T-helper 2 cell treated with Interferon-gamma antibody and Interleukin-4, amounts not matched to agents 100 ng/mL and 5 ng/mL, for 36 hours (primary cell): ENCODE measurements at regions not wholly inside any gene's neighbourhood (a gene's known extent, or its start where the extent isn't known, plus 50 kb on each side); places are given as distances from the start of the nearest gene placed in this dataset.

Experiments
- intact Hi-C: fragments of 100-400 bp; cut with micrococcal nuclease; formaldehyde crosslinking; loops from one replicate; pipeline ENCODE4 v1.15.1; 2023

- intact Hi-C loops = no loop called here
Measured at GRCh38 chr3:34284959-34285826, 486.8 kb downstream of the PDCD6IP start.

GRCh38 chr3:34285827-34286188, 487.4 kb downstream of the PDCD6IP start:
- intact Hi-C loops = no loop called here

DNA sequence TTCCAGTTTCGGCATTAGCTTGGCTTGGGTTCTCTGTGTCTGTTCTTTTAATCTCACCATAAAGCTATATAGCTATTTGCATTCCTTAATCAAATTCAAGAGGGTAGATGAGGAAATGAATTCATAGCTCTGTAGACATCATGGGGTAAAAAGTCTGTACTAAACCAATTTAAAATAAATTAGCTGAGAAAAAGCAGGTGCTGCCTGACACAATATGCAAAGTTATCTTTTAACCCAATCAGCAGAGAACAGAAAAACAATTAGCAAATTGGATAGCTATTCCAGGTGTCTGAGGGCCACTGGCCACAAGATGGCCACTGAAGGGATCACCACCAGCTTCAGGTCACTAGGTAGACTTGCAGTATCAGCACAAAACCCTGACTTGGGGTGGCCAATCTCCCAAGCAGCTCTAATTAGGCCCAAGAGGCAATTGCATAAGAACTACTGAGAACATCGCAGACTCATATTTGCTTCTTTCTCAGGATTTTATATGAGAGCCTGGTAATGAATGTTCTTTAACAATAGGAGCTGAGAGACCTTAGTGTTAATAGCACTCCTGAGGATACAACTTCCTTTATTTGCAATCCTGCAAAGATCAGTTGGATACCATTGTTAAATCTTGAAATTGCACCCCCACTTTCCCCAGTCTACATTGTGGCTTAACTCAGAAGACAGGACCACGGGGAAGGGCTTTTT, 494.3 kb downstream of the PDCD6IP start:
- intact Hi-C loops = no loop called here

DNA sequence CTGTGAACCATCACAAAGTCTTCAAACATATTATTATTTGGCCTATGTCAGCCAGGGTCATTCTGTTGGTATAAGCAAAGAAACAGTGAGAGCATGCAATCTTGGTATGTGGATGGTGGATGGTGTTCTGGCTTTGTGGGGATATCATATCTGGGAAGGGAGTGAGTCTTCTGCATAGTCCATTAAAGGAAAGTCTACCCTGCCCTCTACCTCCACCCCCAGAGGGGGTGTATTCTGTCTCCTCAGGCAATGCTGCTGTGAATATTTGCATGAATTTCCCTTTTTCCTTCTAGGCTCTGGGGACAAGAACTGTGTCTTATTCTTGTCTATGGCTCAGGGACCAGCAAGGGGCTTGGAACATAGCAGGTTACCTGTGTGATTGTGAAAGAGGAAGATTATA, 495.8 kb downstream of the PDCD6IP start:
- intact Hi-C loops = no loop called here

DNA sequence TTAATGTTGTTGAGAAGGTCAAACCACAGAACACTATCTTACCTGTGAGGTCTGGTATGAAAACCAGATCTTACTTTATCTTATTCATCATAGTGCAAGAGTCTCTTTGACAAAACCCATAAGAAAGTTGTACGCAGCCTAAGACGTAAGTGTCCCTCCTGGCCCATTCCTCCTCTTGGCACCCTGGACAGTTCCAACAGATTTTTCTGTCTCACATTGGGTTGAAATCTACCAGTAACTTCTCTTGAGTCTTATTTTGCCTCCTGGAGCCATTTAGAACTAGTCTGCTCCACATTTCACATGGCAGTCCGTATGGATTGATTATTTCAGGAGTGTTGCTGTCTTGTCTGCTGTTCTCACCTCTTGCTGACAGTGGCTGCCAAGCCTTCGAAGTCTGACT, 498.4 kb downstream of the PDCD6IP start:
- intact Hi-C loops = no loop called here

- intact Hi-C loops = no loop called here
Measured at GRCh38 chr3:34298653-34299052, 500.2 kb downstream of the PDCD6IP start.

DNA sequence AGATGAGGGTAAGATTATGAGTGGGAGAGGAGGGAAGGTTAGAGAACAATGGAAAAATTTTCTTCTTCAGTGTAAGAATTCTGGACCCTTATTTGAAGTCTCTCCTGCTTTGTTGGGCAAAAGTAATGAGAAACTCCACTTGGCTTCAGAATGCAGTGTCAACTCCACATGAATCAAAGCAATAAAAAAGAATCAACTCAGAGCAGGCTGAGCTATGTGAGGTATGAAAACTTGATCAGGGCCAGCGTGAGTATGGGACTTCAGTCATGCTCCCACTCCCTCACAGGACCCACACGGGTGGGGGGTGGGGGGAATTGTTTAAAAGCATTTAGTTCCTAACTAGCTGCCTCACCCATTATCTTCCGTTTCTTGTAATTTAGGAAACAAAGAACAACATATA, 502.2 kb downstream of the PDCD6IP start:
- intact Hi-C loops = no loop called here

DNA sequence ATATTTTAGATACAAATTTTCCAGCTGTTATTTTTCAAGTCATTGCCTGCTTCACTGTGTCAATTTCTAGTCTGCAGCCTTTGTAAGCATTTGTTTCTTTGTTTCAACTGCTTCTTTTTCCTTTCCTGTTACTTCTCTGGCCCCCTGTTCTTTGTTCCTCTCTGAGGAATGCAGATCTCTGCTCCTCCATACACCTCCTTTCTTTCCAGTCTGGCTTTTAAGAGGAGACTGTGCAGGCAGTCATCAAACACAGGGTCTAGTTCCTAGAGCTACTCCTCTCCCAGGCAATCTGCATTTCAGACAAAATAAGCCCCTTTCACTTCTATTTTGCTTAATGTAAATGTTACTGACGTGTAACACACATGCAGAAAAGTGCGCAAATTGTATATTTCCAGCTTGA, 502.9 kb downstream of the PDCD6IP start:
- intact Hi-C loops = no loop called here

- intact Hi-C loops = no loop called here
Measured at GRCh38 chr3:34305266-34305665, 506.8 kb downstream of the PDCD6IP start.

DNA sequence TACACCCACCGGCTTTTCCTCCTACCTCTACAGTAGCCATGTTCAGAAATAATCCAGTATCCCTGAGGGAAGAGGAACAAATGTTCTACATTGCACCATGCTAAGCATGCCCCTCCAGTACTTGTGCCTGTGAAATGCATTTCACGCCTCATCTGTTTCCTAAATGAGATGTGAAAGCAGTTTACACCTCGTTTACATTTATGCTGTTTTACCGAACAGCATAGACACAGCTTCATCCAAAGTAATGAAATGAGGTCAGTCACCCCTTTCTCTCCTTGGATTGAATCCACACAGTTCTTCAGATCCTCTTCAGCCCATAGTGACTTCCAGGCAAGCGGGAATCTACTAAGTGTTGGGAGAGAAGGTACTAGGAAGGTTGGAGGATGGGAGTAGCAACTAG, 514.3 kb downstream of the PDCD6IP start:
- intact Hi-C loops = no loop called here

GRCh38 chr3:34319881-34320280, 521.5 kb downstream of the PDCD6IP start:
- intact Hi-C loops = no loop called here

- intact Hi-C loops = no loop called here
Measured at GRCh38 chr3:34323517-34323916, 525.1 kb downstream of the PDCD6IP start.

DNA sequence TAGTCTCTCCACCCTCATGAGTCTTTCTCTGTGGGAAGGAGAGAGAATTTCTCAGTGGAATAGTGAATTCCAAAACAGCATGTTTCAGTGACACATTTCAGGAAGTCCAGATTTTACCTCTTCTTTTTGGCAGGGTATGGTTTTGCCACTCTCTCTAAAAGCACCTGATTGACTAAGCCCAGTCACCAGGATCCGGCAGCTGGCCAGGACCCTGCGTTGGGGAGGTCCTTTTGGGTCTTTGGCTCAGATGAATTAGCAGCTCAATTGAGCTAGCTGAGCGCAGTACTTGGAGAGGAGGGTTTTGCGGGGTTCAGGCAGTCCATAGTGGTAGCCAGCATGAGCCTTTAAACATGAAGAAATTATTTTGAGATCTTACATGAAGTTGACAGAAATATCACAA, 548.2 kb downstream of the PDCD6IP start:
- intact Hi-C loops = no loop called here

- intact Hi-C loops = no loop called here
Measured at GRCh38 chr3:34351882-34352777, 553.7 kb downstream of the PDCD6IP start.

- intact Hi-C loops = no loop called here
Measured at GRCh38 chr3:34352778-34353331, 554.4 kb downstream of the PDCD6IP start.

DNA sequence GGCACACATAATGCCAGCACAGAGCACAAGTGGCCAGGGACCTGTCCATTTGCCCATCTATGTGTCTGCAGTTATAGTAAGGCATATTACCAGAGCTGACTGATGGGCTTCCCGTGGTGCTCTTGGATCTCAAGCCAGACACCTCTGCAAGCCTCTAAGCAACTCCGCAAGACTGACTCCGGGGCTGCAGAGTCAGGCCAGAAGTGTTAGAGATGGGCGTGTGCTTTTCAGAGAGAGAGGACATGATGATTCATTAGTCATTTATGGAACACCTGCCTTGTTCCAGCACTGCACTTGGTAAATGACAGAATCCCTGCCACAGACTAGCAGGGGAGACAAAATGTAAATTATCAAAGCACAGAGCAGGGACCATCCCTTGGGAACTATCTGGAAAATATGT, 559.0 kb downstream of the PDCD6IP start:
- intact Hi-C loops = no loop called here

GRCh38 chr3:34359064-34359463, 560.6 kb downstream of the PDCD6IP start:
- intact Hi-C loops = no loop called here

DNA sequence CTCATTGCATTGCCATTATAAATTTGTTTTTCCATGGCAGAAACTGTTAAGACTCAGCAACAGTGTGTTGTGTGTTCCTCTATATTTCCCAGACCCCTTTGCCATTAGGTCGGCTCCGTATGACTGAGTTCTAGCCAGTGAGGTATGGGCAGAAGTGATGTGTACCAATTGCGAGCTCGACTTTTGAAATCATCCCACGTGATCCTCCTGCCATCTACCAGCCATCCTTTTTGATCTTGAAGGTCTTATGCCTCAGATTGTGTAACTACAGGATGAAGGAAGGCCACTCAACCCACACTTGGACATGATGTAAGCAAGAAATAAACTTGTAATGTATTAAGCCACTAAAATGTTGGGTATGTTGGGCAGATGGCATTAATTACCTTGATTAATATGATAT, 562.3 kb downstream of the PDCD6IP start:
- intact Hi-C loops = no loop called here

DNA sequence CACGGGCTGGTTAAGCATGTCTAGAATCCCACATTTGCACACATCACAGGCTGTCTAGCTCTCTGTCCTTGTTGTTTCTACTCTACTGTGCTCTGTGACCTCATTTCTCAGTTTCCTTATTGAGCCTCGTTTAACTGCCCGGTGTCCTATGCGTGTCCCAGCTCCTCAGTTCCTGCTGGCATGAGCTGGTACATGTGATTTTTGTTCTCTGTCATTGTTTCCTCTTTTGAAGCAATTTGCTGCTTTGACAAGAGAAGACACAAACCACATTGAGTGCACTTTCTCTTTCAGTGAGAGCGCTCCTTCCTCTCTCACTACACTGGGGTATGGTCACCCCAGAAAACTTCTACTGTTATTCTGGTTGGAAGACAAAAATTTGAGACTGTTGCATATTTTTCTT, 563.5 kb downstream of the PDCD6IP start:
- intact Hi-C loops = no loop called here

DNA sequence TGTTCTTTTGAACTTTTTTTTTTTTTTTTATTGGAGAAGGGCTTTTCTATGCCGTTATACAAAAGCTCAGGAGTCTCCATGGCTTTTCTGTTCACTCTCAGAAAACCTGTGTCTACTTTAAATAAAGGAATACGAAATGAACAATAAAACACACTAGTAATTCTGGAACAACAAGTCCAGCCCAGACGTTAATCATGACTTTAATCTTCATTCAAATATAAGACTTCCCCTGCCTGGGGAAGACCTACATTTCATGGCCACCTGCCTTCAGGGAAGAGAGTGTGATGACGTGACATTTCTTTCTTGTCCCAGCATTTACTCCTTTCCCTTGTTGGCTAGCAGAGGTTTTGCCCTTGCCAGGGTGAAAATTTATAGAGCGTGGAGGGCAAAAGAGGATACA, 564.5 kb downstream of the PDCD6IP start:
- intact Hi-C loops = no loop called here

DNA sequence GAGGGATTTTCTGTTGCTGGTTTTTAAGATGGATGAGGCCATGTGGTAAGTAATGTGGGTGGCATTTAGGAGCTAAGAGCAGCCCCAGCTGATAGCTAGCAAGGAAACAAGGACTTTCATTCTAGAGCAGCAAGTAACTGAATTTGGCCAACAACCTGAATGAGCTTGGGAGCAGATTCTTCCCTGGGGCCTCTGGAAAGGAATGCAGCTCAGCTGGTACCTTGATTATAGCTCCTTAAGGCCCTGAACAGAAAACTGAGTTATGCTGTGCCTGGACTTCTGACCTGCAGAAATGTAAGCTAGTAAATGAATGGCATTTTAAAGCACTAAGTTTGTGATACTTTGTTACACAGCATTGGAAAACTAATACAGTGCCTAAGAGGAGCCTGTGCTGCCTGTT, 565.5 kb downstream of the PDCD6IP start:
- intact Hi-C loops = no loop called here

- intact Hi-C loops = no loop called here
Measured at GRCh38 chr3:34364335-34364734, 565.9 kb downstream of the PDCD6IP start.
